GM18858 (cell line): ENCODE measurements at regions not wholly inside any gene's neighbourhood (a gene's known extent, or its start where the extent isn't known, plus 50 kb on each side); places are given as distances from the start of the nearest gene placed in this dataset.
"Not testable (repeated sequence)": the region's sequence is repeated elsewhere in the genome, so short reads cannot be mapped to it uniquely, and the experiment has no call there.

Experiments
- ATAC-seq: cut with Tn5 transposase; IDR thresholded peaks from one replicate; pipeline ENCODE4 v1.9.1; 2021; ENCODE audit not compliant: unreplicated experiment

GRCh38 chr20:40889266-40889665 is 139.4 kb upstream of the TOP1 start:
- not testable (repeated sequence) for ATAC-seq

GRCh38 chr20:40890181-40890580 is 138.4 kb upstream of the TOP1 start:
- ATAC-seq: no peak

DNA sequence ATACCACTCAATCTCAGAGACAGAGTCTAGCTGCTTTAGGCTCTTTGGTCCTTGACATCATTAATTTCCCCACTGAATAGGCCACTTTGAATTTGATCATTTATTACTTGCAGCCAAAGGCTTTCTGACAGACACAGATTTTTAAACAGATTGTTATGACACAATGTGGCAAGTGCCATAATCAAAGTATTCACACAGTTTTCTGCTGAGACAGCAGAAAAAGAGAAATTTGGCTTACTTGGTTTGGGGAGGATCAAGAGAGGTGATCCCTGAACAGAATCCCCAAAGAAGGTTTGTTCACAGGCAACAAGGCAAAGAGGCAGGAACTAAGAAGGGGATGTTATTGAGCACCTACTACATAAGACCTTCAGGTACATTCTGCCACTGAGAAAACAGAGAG is 138.0 kb upstream of the TOP1 start:
- no peak for ATAC-seq

GRCh38 chr20:40891351-40891750 is 137.3 kb upstream of the TOP1 start:
- ATAC-seq: no peak

DNA sequence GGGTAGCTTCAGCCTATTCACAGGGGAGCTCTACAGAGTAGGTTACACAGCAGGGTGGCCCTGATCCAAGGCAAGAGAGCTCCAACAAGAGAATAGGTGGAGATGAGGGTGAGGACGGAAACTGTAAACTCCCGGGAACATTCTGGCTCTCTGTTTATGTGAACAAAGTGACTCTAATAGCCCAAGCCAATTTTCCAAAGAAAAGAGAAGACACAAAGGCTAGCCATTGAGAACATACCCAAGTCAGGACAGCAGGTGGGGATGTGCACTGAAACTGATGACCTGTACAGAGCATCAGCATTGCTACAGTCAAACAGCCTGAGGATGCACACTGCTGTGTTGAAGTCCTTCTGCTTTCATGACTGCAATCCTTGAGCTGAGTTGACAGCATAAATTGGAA is 136.0 kb upstream of the TOP1 start:
- ATAC-seq: no peak

- ATAC-seq: no peak
Observed at GRCh38 chr20:40893610-40894236, 134.9 kb upstream of the TOP1 start.

DNA sequence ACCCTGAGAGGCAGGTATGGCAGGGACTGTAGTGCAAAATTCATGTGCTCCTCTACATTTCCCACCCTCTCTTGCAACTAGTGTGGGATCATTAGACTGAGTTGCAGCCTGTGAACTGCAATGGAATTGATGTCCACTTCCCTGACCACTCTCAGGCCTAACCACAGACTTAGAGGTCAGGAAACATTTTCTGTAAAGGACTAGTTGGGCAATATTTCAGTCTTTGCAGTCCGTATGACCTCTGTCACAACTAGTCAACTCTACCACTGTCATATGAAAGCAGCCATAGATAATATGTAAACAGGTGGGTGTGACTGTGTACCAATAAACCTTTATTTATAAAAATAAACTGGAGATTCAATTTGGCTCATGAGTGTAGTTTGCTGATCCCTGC is 134.4 kb upstream of the TOP1 start:
- ATAC-seq: no peak

DNA sequence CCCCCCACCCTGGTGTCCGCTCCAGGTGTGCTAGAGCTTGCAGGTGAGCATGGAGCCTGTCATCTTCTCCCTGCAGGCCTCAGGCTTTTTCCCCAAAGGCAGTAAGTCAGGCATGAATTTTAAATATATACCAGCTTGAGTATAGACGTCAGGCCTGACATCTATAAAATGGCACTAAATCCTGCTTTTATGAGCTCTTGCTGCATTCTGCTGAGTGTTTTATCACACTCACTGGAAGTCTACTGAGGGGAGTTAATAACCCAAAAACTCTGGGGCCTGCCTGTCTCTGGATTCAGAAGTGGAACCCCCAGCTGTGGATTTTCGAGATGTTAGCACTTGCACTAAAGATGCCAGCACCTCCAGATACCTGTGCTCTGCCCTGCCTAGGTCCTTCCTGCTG is 133.4 kb upstream of the TOP1 start:
- ATAC-seq: no peak

- ATAC-seq: no peak
Observed at GRCh38 chr20:40896814-40897700, 131.6 kb upstream of the TOP1 start.

- no peak for ATAC-seq
Observed at GRCh38 chr20:40899344-40899743, 129.3 kb upstream of the TOP1 start.

- ATAC-seq: no peak
Observed at GRCh38 chr20:40900666-40901215, 127.9 kb upstream of the TOP1 start.

GRCh38 chr20:40902661-40903060 is 126.0 kb upstream of the TOP1 start:
- ATAC-seq: no peak

- ATAC-seq: no peak
Observed at GRCh38 chr20:40908309-40908708, 120.3 kb upstream of the TOP1 start.

DNA sequence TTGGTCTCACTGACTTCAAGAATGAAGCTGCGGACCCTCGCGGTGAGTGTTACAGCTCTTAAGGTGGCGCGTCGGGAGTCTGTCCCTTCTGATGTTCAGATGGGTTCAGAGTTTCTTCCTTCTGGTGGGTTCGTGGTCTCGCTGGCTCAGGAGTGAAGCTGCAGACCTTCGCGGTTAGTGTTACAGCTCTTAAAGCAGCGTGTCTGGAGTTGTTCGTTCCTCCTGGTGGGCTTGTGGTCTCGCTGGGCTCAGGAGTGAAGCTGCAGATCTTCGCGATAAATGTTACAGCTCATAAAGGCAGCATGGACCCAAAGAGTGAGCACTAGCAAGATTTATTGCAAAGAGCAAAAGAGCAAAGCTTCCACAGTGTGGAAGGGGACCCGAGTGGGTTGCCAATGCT is 119.1 kb upstream of the TOP1 start:
- not testable (repeated sequence) for ATAC-seq

- not testable (repeated sequence) for ATAC-seq
Observed at GRCh38 chr20:40910436-40910835, 118.2 kb upstream of the TOP1 start.

DNA sequence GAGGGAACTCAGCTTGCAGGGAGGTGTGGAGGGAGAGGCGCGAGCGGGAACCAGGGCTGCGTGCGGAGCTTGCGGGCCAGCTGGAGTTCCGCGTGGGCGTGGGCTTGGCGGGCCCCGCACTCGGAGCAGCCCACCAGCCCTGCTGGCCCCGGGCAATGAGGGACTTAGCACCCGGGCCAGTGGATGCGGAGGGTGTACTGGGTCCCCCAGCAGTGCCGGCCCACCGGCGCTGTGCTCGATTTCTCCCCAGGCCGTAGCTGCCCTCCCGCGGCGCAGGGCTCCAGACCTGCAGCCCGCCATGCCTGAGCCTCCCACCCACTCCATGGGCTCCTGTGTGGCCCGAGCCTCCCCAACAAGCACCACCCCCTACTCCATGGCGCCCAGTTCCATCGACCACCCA is 117.5 kb upstream of the TOP1 start:
- ATAC-seq: not testable (repeated sequence)

GRCh38 chr20:40913224-40914185 is 115.1 kb upstream of the TOP1 start:
- no peak for ATAC-seq

- ATAC-seq: no peak
Observed at GRCh38 chr20:40915756-40916155, 112.9 kb upstream of the TOP1 start.

GRCh38 chr20:40916276-40916675 is 112.3 kb upstream of the TOP1 start:
- ATAC-seq: no peak

DNA sequence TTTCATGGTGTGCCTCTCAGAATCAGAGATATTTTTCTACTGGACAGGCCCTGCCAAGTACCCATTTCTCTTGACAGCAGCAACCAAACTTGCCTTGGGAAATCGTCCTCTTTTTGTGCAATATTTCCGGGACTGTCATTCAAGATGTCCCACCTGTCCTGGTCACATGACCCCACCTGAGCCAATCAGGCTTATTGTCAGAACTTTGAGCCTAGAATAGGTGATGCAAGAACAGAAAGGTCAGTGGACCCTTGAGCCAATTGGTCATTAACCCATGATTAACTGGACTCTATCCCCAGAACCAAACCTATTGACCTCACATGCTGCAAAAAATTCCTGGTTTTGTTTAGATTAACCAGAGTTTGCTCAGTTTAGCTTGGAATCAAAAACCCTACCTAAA is 108.3 kb upstream of the TOP1 start:
- ATAC-seq: no peak

DNA sequence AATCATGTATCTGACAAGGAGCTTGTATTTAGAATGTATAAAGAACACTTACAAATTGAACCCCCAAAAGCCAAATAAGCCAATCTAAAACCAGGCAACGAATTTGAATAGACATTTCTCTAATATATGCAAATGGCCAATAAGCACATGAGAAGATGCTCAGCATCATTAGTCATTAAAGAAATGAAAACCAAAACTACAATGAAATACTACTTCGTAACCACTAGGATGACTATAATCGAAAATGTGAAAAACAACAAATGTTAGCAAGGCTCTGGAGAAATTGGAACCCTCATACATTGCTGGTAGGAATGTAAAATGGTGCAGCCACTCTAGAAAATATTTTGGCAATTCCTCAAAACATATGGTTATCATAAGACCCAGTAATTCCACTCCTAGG is 105.8 kb upstream of the TOP1 start:
- ATAC-seq: no peak
